HG02981 (cell line): ENCODE measurements at regions not wholly inside any gene's neighbourhood (a gene's known extent, or its start where the extent isn't known, plus 50 kb on each side); places are given as distances from the start of the nearest gene placed in this dataset.

ENCODE experiments used
- ATAC-seq: cut with Tn5 transposase; IDR thresholded peaks from one replicate; pipeline ENCODE4 v1.9.1; 2021; ENCODE audit warnings: mild to moderate bottlenecking, moderate library complexity; ENCODE audit not compliant: unreplicated experiment

- no peak for ATAC-seq
Observed at GRCh38 chr9:29701971-29702370, 2128.7 kb upstream of the C9orf72 start.

GRCh38 chr9:29714860-29715259 lies 2141.6 kb upstream of the C9orf72 start:
- ATAC-seq, result no peak

GRCh38 chr9:29717631-29718030 lies 2144.3 kb upstream of the C9orf72 start:
- peak; percentile 89 for ATAC-seq

- ATAC-seq, result no peak
Observed at GRCh38 chr9:29730163-29730562, 2156.9 kb upstream of the C9orf72 start.

GRCh38 chr9:29740518-29740917 lies 2167.2 kb upstream of the C9orf72 start:
- no peak for ATAC-seq

DNA sequence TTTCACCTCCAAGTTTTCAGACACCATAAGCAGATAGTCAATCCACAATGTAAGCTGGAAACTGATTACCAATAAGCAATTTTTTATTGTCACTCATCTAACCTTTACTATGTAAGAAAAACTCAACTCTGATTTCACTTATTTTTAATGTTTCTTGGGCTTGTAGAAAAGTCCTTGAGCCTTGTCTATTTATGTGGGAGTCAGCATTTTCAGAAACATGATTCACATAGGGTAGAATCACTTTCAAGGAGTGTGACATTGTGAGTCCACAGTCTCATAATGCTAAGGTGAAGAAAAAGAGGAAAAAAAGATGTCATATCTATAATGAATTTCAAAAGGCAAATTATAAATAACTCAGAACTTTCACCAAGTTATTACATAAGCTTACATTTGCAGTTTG lies 2167.9 kb upstream of the C9orf72 start:
- no peak for ATAC-seq

GRCh38 chr9:29750062-29750461 lies 2176.8 kb upstream of the C9orf72 start:
- no peak for ATAC-seq

GRCh38 chr9:29751226-29751625 lies 2177.9 kb upstream of the C9orf72 start:
- no peak for ATAC-seq

DNA sequence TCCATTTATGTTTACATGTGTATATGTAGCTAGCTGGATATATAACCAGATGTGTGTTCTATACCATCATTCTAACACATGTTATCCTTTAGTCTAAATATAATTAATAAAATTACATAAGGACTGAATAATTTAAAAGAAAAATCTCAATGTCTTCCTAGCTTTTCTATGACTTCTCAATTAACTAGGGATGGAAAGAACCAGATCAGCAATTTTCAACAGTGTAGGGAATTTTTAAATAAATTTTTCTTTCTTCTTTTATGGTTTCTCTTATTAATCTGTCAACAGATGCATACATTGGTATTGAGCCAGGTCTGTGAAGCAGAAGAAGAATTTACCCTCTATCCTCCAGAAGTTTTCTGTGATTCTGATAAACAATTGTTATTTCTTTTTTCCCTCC lies 2180.4 kb upstream of the C9orf72 start:
- no peak for ATAC-seq

DNA sequence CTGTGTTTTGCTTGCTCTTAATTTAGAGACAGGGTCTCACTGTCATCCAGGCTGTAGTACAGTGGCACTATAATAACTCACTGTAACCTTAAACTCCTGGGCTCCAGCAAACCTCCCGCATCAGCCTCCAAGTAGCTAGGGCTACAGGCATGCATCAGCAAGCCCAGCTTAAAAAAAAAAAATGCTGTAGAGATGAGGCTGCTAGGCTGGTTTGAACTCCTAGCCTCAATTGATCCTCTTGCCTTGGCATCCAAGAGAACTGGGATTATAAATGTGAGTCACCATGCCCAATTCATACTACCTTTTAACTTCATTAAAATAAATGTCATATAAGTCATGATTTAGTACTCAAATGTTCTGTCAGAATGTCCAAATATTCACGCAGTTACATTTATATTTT lies 2195.7 kb upstream of the C9orf72 start:
- no peak for ATAC-seq

DNA sequence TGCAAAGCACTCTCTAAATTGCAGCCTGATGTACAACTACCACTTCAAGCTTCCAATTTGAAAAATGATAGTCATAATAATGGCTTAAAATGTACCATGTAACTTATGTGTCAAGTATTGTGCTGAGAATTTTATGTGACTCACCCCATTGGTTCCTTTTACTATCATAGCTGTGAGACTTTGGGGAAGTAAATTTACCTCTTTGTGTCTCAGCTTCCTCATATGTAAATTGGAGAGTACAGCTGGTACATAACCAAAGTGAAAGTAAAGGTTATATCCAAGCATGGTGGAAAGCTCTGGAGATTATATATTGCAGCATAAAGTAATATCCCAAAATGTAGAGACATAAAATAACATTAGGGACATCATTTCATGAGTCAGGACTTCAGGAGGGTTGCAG lies 2200.4 kb upstream of the C9orf72 start:
- ATAC-seq, result peak; percentile 77

DNA sequence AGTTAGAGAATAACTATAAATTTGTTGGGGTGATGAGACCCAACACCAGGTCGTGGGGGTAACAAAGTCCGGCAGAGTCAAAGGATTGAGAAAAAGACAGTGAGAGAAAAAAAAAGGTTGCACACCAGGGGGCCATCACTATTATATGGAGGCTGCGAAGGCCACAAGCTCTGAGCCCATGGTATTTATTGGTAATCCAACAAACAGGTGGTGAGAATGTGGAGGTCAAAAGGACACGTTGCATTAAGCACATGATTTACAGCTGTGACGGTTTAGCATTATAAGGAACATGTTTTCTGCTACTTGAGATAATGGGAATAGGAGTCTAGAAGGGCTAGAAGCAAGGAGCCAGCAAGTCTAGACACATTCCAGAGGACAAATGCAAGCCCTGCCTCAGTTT lies 2202.2 kb upstream of the C9orf72 start:
- ATAC-seq, result no peak

DNA sequence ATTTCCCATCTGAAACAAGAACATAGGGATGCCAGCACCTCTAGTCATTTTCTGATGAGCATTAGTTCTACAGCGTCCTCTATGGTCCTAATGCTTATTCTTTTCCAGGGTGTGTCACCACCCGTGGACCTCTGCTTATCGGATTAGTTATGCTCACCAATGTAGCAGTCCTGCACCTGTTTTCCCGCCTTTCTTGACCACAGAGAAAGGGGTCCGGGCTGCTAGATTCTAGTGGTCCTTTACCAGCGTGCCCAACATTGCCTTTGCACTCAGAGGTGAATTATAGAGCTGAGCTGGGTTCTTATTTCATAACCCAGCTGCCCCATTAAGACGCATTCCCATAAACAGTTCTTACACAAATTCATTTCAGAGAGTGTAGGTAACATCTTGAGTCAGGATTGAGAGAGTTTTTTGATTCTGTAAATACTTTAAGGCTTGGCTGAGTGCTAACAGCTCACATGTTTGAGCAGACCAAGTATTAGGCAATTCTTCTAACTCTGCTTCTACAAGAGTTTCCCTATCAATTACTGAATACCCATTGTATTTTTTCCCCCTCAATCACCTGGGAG lies 2205.1 kb upstream of the C9orf72 start:
- no peak for ATAC-seq

- peak; percentile 41 for ATAC-seq
Observed at GRCh38 chr9:29793970-29794369, 2220.7 kb upstream of the C9orf72 start.

- ATAC-seq, result peak; percentile 94
Observed at GRCh38 chr9:29796291-29796952, 2223.1 kb upstream of the C9orf72 start.

DNA sequence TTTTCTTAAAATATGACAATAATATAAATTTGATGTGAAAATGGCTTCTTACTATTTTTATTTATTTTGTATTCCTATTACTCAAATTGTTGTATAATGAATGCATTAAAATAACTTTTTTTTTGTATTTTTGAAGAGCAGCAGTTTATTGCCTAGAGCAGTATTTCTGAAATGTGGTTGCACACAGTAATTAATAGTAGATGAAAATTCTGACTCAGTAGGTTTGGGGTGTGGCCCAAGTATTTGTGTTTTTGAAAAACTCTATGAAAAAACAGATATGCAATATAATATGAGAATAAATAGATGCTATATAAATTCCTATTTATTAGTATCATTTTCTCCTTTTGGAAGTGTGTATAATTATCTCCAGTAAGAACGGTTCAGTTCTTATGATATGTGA lies 2225.3 kb upstream of the C9orf72 start:
- ATAC-seq, result no peak

DNA sequence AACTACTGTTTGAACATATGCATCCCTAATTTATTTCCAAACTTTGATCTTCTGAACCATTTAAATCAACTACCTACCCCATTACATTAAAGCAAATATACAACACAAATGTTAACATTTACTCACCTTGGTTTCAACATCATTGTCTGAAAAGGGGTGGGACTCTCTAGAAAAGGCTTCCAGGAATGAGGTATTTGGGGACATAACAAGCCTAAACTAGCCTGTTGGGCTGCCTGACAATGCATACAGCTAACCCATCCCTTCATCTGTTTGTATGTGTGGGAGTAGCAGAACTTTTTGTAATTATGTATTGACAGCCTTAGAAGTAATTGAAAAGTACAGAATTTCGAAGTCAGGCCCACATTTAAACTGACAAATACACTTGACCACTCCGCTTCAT lies 2225.9 kb upstream of the C9orf72 start:
- ATAC-seq, result no peak

GRCh38 chr9:29800821-29801220 lies 2227.5 kb upstream of the C9orf72 start:
- no peak for ATAC-seq

DNA sequence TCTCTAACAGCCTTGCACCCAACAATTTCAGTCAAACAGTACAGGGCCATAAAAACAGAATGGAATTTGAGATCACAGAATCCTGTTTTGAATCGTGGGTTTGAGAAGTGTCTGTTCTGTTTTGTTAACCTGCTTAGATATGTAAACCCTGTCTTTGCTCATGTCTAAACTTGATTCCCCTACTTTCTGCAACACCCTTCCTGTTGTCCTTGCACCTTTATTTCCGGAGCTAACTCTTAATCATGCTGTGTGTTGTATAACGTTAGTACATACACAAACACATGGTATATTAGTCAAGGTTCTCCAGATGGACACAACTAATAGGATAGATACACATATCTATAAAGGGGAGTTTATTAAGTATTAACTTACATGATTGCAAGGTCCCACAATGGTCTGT lies 2229.2 kb upstream of the C9orf72 start:
- no peak for ATAC-seq

DNA sequence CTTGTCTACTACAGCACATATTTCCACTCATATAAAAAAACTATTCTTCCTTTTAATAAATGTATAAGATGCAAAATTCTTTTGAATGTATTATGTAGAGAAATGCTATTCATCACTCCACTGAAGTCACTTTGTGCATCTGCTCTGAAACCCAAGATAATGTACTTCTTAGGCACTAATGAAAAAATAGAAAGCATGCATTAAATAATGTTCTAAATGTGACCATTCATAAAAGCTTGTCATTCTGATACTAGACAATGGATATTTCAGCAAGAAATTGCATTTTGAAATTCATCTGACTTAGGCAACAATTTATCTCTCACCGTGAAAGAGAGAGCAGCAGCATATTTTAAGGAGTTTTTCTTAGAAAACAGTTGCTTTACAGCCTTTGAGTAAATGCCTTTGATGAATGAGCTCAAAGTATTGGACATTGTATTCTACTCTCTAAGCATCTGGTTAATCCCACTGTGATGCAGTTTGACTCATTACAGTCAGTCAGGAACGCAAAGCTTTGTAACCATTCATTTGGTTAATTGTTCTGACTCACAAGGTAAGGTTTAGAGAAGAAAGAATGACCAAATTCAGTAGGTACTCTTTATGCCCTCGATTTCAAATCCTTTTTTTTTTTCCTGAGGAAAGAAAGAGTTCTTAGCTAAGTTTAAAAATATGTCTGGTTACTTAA lies 2233.8 kb upstream of the C9orf72 start:
- no peak for ATAC-seq

DNA sequence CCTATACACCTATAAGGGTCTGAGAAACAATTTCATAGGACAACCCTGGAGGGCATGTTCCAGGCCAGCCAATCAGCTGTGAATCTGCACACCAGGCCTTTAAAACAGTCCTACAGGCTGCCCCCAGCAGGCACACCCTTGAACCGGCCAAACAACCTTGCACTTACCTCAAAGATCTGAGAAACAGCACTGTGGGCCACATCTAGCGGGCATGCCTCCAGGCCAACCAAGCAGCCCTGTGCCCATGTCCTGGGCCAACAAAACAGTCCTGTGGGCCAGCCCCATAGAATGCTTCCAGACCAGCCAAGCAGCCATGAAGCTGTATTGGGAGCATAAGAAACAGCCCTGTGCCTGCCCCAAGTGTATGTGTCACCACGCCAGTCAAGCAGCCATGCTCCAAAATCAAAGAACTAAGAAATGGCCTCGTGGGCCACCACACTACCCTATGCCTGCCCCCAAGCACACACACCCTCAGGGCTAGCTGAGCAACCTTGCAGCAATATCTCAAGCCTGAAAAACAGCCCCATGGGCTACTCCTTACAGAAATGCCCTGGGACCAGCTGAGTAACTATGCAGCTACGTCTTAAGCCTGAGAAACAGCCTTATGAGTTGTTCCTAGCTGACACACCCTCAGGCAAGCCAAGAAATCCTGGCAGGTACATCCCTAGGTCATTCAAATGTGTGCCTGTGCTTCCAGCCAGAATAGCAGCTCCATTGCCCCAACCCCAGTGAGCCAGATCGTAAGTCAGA lies 2243.8 kb upstream of the C9orf72 start:
- ATAC-seq, result no peak

GRCh38 chr9:29822458-29822857 lies 2249.2 kb upstream of the C9orf72 start:
- ATAC-seq, result no peak
